Transverse colon (tissue), 4 donors: ENCODE measurements at regions not wholly inside any gene's neighbourhood (a gene's known extent, or its start where the extent isn't known, plus 50 kb on each side); places are given as distances from the start of the nearest gene placed in this dataset.

ENCODE experiments used
- EP300 ChIP-seq: sonication (generic); formaldehyde crosslinking; IDR thresholded peaks from one replicate; pipeline ENCODE4 v1.6.1; 2017; ENCODE audit warnings: antibody characterized with exemption, low read depth
- POLR2A ChIP-seq: fragments of 450-650 bp; IDR thresholded peaks from one replicate; pipeline ENCODE4 v1.6.1; 2016; ENCODE audit warnings: antibody characterized with exemption, mild to moderate bottlenecking, moderate library complexity
- POLR2AphosphoS5 ChIP-seq, 3 donors: sonication (generic); formaldehyde crosslinking; IDR thresholded peaks; one replicate each; pipeline ENCODE4 v1.6.1; 2016; ENCODE audit warnings: antibody characterized with exemption in 3 of 3
- TF ChIP-seq, protein P1 (sequence below), 5 experiments: fragments of 200-600 bp in 3 of 5; fragments of 450-650 bp in 2 of 5; sonication (generic) in 3 of 5; IDR thresholded peaks; 1 replicate in 2 of 5; 2 replicates in 3 of 5; pipeline ENCODE4 v1.5.1; 2016 to 2017; ENCODE audit warnings: antibody characterized with exemption in 5 of 5, inconsistent platforms in 3 of 5, mild to moderate bottlenecking in 2 of 5, moderate library complexity in 1 of 5

DNA sequence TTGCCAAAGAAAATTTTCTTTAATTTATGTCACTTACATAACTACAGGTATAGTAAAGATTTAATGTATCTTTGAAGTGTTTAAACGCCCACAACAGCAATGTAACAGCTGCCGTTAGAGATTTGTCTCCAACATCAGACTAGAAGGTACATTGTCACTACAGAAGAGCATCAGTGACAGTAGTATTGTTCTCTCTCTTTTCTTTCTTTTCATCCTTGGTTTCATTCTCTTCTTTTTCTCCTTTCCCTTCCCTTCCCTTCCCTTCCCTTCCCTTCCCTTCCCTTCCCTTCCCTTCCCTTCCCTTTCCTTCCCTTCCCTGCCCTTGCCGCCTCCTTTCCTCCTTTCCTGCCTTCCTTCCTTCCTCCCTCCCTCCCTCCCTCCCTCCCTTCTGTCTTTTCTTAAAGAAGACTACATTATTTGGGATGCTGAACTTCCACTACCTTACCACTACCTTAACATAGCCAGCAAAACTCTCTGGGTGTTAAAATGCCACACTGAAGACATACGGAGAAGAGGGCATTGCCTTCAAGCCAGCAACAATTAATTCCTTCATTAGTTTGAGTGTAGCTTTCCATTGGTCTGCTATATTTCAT, 663.9 kb downstream of the DOK5 start:
- TF ChIP-seq, protein P1, sequence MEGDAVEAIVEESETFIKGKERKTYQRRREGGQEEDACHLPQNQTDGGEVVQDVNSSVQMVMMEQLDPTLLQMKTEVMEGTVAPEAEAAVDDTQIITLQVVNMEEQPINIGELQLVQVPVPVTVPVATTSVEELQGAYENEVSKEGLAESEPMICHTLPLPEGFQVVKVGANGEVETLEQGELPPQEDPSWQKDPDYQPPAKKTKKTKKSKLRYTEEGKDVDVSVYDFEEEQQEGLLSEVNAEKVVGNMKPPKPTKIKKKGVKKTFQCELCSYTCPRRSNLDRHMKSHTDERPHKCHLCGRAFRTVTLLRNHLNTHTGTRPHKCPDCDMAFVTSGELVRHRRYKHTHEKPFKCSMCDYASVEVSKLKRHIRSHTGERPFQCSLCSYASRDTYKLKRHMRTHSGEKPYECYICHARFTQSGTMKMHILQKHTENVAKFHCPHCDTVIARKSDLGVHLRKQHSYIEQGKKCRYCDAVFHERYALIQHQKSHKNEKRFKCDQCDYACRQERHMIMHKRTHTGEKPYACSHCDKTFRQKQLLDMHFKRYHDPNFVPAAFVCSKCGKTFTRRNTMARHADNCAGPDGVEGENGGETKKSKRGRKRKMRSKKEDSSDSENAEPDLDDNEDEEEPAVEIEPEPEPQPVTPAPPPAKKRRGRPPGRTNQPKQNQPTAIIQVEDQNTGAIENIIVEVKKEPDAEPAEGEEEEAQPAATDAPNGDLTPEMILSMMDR (IDR thresholded peaks at IDR 0.05): no peak
- TF ChIP-seq EP300 (no peak), POLR2AphosphoS5 (IDR thresholded peaks at IDR 0.05) (no peak), POLR2A (no peak)
